AG04449 (cell line): ENCODE measurements at regions not wholly inside any gene's neighbourhood (a gene's known extent, or its start where the extent isn't known, plus 50 kb on each side); places are given as distances from the start of the nearest gene placed in this dataset.

Source experiments
- CTCF ChIA-PET: fragments of 350-600 bp; formaldehyde crosslinking; extraction: SDS; loops from one replicate; lab custom pipeline; 2021; ENCODE audit warnings: antibody characterized with exemption; lab: Yijun Ruan, JAX
- POLR2A ChIA-PET: fragments of 400-600, 350-600 bp; formaldehyde crosslinking; extraction: SDS; loops from one replicate; lab custom pipeline; 2020; ENCODE audit warnings: antibody characterized with exemption, inconsistent platforms; lab: Yijun Ruan, JAX
- DNase-seq: peaks from one replicate; pipeline ENCODE4 v3.0.0-alpha.2; 2010; ENCODE audit warnings: low read depth, low spot score
- H3K4me3 ChIP-seq: 2 replicates; pipeline ENCODE4 v1.5.1; 2011; ENCODE audit warnings: low read depth, mild to moderate bottlenecking, control low read depth, low read length
- TF ChIP-seq, protein P1 (sequence below): IDR thresholded peaks from one replicate; pipeline ENCODE4 v1.5.1; 2011; ENCODE audit warnings: mild to moderate bottlenecking, moderate library complexity, low read length, control low read depth, inconsistent platforms; ENCODE audit not compliant: insufficient read depth; ENCODE audit errors: missing control alignments

DNA sequence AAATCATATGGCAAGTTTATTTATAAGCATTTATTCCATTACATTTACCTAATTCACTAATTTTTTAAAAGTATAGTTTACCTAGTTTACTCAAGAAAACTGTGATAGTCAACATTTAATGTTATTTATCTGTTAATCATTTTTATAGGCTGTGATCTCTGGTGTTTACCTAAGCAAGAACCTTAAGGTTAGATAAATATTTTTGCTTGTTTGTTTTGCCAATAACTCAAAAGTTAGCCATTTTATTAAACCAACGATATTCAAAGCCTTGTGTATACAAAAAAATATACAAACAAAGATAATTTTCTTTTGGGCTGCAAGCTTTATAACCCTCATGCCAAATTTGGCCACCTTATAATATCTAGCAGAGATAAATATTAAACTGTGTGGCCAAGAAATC lies 157.3 kb downstream of the SLCO1B3 start:
- no peak for DNase-seq
- TF ChIP-seq, protein P1, sequence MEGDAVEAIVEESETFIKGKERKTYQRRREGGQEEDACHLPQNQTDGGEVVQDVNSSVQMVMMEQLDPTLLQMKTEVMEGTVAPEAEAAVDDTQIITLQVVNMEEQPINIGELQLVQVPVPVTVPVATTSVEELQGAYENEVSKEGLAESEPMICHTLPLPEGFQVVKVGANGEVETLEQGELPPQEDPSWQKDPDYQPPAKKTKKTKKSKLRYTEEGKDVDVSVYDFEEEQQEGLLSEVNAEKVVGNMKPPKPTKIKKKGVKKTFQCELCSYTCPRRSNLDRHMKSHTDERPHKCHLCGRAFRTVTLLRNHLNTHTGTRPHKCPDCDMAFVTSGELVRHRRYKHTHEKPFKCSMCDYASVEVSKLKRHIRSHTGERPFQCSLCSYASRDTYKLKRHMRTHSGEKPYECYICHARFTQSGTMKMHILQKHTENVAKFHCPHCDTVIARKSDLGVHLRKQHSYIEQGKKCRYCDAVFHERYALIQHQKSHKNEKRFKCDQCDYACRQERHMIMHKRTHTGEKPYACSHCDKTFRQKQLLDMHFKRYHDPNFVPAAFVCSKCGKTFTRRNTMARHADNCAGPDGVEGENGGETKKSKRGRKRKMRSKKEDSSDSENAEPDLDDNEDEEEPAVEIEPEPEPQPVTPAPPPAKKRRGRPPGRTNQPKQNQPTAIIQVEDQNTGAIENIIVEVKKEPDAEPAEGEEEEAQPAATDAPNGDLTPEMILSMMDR = no peak
- no peak overlapping the region for H3K4me3 ChIP-seq
- ChIA-PET CTCF (no interaction called here), POLR2A (no interaction called here)

DNA sequence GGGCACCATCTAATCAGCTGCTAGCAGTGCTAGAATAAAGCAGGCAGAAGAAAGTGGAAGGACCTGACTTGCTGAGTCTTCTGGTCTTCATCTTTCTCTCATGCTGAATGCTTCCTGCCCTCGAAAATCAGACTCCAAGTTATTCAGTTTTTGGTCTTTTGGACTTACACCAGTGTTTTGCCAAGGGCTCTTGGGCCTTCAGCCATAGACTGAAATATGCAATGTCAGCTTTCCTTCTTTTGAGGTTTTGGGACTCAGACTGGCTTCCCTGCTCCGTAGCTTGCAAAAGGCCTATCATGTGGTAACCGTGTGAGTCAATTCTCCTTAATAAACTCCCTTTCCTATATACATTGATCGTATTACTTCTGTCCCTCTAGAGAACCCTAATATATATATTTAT lies 159.3 kb downstream of the SLCO1B3 start:
- ChIA-PET CTCF (no interaction called here), POLR2A (no interaction called here)
- TF ChIP-seq, protein P1 = no peak
- no peak overlapping the region for H3K4me3 ChIP-seq
- DNase-seq = no peak

DNA sequence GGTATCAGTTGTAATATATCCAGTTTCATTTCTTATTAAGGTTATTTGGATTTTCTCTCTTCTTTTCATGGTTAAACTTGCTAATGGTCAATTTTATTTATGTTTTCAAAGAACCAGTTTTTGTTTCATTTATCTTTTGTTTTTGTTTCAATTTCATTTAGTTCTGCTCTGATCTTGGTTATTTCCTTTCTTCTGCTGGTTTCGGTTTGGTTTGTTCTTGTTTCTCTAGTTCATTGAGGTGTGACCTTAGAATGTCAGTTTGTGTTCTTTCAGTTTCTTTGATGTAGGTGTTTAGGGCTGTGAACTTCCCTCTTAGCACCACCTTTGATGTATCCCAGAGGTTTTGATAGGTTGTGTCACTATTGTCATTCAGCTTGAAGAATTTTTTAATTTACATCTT lies 145.6 kb upstream of the SLCO1B1 start:
- CTCF ChIA-PET = no interaction called here
- DNase-seq = no peak
- POLR2A ChIA-PET = no interaction called here
- no peak overlapping the region for H3K4me3 ChIP-seq
- TF ChIP-seq, protein P1 = no peak

DNA sequence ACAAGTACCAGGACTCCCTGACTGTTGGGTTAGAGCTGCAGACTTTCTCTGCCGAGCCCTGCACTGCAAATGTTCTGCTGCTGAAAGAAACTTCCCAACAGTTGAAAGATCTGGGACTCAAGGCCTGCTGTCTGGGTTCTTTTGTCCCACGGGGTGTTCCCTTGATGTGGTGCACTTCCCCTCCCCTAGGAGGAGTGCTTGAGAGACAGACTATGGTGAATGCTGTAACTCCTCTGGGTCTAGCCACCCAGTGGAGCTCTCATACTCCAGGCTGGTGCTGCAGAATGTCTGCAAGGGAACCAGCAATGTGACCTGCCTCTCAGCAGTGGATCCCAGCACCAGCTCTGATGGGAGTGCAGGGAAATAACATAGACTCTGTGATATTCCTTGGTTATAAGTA lies 129.2 kb upstream of the SLCO1B1 start:
- DNase-seq = no peak
- no peak overlapping the region for H3K4me3 ChIP-seq
- TF ChIP-seq, protein P1 = no peak
- ChIA-PET POLR2A (no interaction called here), CTCF (no interaction called here)

DNA sequence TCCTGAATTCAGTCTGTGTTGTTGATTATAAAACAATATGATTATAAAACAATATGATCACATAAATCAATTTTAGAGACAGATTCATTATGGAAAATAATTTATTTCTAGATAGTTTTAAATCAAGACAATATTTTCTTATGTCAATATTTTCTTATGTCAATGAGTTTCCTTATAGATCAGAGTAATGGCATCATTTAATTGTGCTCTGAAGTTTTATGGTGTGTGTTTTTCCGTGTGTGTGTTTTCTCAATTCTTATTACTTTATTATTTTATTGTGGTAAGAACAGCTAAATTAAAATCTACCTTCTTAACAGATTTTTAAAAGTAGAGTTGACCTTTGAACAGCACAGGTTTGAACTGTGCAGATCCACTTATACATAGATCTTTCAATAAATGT lies 105.3 kb upstream of the SLCO1B1 start:
- TF ChIP-seq, protein P1 = no peak

DNA sequence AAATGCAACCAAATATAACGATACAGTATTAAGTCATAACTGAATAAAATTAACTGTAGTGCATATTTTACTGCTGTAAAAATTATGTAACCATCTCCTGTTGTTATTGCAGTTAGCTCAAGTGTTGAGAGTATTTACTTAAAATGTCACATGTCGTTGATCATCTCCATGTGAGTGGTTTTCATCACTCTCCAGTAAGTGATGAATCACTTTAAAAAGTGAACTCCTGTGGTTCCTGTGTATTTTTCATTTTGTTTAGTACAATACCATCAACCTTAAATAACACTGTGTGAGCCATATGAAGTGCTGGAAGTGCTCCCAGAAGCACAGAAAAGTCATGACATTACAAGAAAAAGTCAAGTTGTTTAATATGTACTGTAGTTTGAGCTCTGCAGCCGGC lies 104.7 kb upstream of the SLCO1B1 start:
- DNase-seq = no peak
- H3K4me3 ChIP-seq = no peak overlapping the region
- TF ChIP-seq, protein P1 = no peak
- CTCF ChIA-PET = no interaction called here
- POLR2A ChIA-PET = no interaction called here

More for the DNA sequence above, 105.3 kb upstream of the SLCO1B1 start:
- CTCF ChIA-PET = interaction anchor here (0.8 kb wide), 1 partner anchor 47 kb away, joined by 3 read pairs; no protein-coding TSS in a partner anchor
- no peak for DNase-seq
- POLR2A ChIA-PET = no interaction called here
- no peak overlapping the region for H3K4me3 ChIP-seq

DNA sequence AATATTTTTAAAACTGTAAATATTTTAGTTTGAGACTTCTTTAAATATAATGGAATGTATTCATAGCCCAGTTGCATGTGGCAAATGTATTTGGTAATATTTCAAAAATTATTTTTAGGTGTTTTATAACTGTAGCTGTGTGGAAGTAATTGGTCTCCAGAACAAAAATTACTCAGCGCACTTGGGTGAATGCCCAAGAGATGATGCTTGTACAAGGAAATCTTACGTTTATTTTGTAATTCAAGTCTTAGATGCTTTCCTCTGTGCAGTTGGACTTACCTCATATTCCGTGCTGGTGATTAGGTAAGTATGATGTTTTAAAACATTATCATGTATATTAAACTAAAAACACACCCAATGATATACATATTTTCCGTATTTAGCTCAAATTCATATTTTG lies 76.7 kb upstream of the SLCO1B1 start:
- TF ChIP-seq, protein P1 = no peak
- no peak overlapping the region for H3K4me3 ChIP-seq
- CTCF ChIA-PET = no interaction called here
- POLR2A ChIA-PET = no interaction called here
- DNase-seq = no peak
